PC-9 (cell line): ENCODE measurements at regions not wholly inside any gene's neighbourhood (a gene's known extent, or its start where the extent isn't known, plus 50 kb on each side); places are given as distances from the start of the nearest gene placed in this dataset.

Experiments used
- BruUV-seq: library from RNA; stranded (reverse); fragments of 400-500 nt; replicated peaks from 2 replicates; lab custom pipeline; 2021; lab: Mats Ljungman, UMichigan
- CTCF ChIA-PET: fragments of 300-600 bp; sonication (Branson Sonifier 250); formaldehyde crosslinking; loops from one replicate; lab custom pipeline; 2022; ENCODE audit warnings: antibody characterized with exemption; lab: Charles Lee
- POLR2A ChIA-PET: fragments of 300-600 bp; sonication (Branson Sonifier 250); formaldehyde crosslinking; loops from one replicate; lab custom pipeline; 2022; ENCODE audit warnings: antibody characterized with exemption; ENCODE audit not compliant: unreplicated experiment; lab: Charles Lee
- DNase-seq, 2 experiments: peaks; one replicate each; pipeline versions ENCODE4 v3.0.0 to v3.0.0-alpha.2; 2015 to 2022; ENCODE audit warnings: mixed read lengths in 1 of 2
- H2AFZ ChIP-seq: fragments of 200-600 bp; sonication (generic); 2 replicates; pipeline ENCODE4 v1.8.1; 2017; ENCODE audit warnings: antibody characterized with exemption
- H3F3A ChIP-seq: fragments of 200-600 bp; sonication (generic); 2 replicates; pipeline ENCODE4 v1.8.1; 2017; ENCODE audit warnings: antibody characterized with exemption, mild to moderate bottlenecking, low read depth; ENCODE audit not compliant: insufficient read depth
- H3K27ac ChIP-seq: fragments of 200-600 bp; sonication (generic); 2 replicates; pipeline ENCODE4 v1.6.1; 2016; ENCODE audit warnings: mixed run types
- H3K27me3 ChIP-seq: fragments of 200-600 bp; sonication (generic); 2 replicates; pipeline ENCODE4 v1.6.1; 2016; ENCODE audit warnings: low read depth, mixed run types; ENCODE audit not compliant: insufficient read depth
- H3K36me3 ChIP-seq: fragments of 200-600 bp; sonication (generic); 2 replicates; pipeline ENCODE4 v1.6.1; 2016; ENCODE audit warnings: low read depth, mixed run types
- H3K4me1 ChIP-seq: fragments of 200-600 bp; sonication (generic); replicated peaks from 2 replicates; pipeline ENCODE4 v1.6.1; 2016; ENCODE audit warnings: mixed run types; ENCODE audit not compliant: insufficient read depth
- H3K4me2 ChIP-seq: fragments of 200-600 bp; sonication (generic); 2 replicates; pipeline ENCODE4 v1.6.1; 2017; ENCODE audit warnings: mixed run types
- H3K4me3 ChIP-seq: fragments of 200-600 bp; sonication (generic); 2 replicates; pipeline ENCODE4 v1.6.1; 2016; ENCODE audit warnings: mixed run types
- H3K79me2 ChIP-seq: fragments of 200-600 bp; sonication (generic); 2 replicates; pipeline ENCODE4 v1.6.1; 2017; ENCODE audit warnings: low read depth, mixed run types
- H3K9me2 ChIP-seq: fragments of 200-600 bp; sonication (generic); 2 replicates; pipeline ENCODE4 v1.8.1; 2017; ENCODE audit warnings: mild to moderate bottlenecking; ENCODE audit not compliant: insufficient read depth
- H3K9me3 ChIP-seq: fragments of 200-600 bp; sonication (generic); 2 replicates; pipeline ENCODE4 v1.8.1; 2016; ENCODE audit warnings: low read depth; ENCODE audit not compliant: insufficient read depth
- H4K20me1 ChIP-seq: fragments of 200-600 bp; sonication (generic); 2 replicates; pipeline ENCODE4 v1.8.1; 2017; ENCODE audit not compliant: insufficient read depth
- EZH2 ChIP-seq: fragments of 200-600 bp; sonication (generic); IDR thresholded peaks from 2 replicates; pipeline ENCODE4 v1.8.0; 2017; ENCODE audit warnings: antibody characterized with exemption, low read depth
- intact Hi-C: fragments of 100-400 bp; cut with micrococcal nuclease; formaldehyde crosslinking; loops from one replicate; pipeline ENCODE4 v1.10.0; 2022; ENCODE audit not compliant: unreplicated experiment
- TF ChIP-seq, protein P1 (sequence below): fragments of 200-600 bp; sonication (generic); conservative IDR thresholded peaks from 2 replicates; pipeline ENCODE4 v1.6.1; 2017; ENCODE audit warnings: mixed run types, antibody characterized with exemption, mild to moderate bottlenecking, moderate library complexity

DNA sequence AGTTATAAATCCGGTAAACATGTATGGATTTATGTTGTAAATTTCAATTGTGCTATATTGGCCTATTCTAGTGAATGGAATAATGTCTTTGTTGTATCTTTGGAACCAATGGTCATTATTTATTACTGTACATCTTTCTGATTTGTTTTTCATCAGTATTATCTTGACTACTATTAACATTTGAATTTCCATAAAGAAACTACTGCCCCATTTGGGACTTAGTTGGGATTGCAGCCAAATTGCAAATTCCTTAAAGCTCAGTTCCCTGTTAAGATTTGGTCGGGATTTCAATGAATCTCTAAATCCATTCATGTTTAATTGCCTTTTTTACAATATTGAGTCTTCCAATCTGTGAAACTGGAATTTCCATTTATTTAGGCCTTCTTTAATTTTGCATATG, 822.4 kb upstream of the CADM2 start:
- DNase-seq = no peak
- POLR2A ChIA-PET = no interaction called here

DNA sequence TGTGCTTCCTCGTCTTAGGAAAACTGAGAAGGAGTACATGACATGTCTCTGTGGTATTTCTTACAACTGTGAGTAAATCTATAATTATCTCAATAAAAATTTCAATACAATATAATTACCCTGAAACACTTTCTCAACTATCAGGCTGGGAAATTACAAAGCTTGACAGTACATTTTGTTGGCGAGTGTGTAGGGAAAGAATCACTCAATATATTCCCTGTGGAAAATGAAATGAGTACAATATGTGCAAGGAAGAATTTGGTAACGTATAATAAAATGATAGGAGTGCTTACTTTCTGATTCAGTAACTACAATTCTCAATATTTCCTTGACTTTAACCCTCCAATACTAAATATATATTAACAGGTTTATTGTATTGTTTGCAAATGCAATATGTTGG, 818.2 kb upstream of the CADM2 start:
- Histone ChIP-seq H3K4me2 (no peak overlapping the region), H3F3A (no peaks in the 10 kb centered on the region), H4K20me1 (no peaks in the 10 kb centered on the region), H3K79me2 (no peaks in the 10 kb centered on the region), H3K4me3 (no peak overlapping the region), H3K27ac (no peak overlapping the region), H2AFZ (no peak overlapping the region), H3K27me3 (no peaks in the 10 kb centered on the region), H3K9me3 (no peaks in the 10 kb centered on the region), H3K36me3 (no peaks in the 10 kb centered on the region), H3K4me1 (no peaks in the 10 kb centered on the region), H3K9me2 (no peaks in the 10 kb centered on the region)
- no TSS peak for BruUV-seq
- ChIA-PET POLR2A (no interaction called here), CTCF (no interaction called here)
- no peak for DNase-seq
- TF ChIP-seq, protein P1, sequence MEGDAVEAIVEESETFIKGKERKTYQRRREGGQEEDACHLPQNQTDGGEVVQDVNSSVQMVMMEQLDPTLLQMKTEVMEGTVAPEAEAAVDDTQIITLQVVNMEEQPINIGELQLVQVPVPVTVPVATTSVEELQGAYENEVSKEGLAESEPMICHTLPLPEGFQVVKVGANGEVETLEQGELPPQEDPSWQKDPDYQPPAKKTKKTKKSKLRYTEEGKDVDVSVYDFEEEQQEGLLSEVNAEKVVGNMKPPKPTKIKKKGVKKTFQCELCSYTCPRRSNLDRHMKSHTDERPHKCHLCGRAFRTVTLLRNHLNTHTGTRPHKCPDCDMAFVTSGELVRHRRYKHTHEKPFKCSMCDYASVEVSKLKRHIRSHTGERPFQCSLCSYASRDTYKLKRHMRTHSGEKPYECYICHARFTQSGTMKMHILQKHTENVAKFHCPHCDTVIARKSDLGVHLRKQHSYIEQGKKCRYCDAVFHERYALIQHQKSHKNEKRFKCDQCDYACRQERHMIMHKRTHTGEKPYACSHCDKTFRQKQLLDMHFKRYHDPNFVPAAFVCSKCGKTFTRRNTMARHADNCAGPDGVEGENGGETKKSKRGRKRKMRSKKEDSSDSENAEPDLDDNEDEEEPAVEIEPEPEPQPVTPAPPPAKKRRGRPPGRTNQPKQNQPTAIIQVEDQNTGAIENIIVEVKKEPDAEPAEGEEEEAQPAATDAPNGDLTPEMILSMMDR = no peak
- TF ChIP-seq EZH2 = no peak
- intact Hi-C loops = no loop called here

More for the DNA sequence above, 822.4 kb upstream of the CADM2 start:
- H3K9me3 ChIP-seq = no peaks in the 10 kb centered on the region
- H3K9me2 ChIP-seq = no peaks in the 10 kb centered on the region
- no peak overlapping the region for H3K27ac ChIP-seq
- H3K4me3 ChIP-seq = no peak overlapping the region
- no peaks in the 10 kb centered on the region for H4K20me1 ChIP-seq
- H3F3A ChIP-seq = no peaks in the 10 kb centered on the region
- intact Hi-C loops = no loop called here
- CTCF ChIA-PET = no interaction called here
- no peak overlapping the region for H2AFZ ChIP-seq
- no peaks in the 10 kb centered on the region for H3K27me3 ChIP-seq
- TF ChIP-seq EZH2 = no peak
- TF ChIP-seq, protein P1 = peak; percentile 26; the same call in 1 of the 2 replicates
- H3K4me1 ChIP-seq = no peaks in the 10 kb centered on the region
- no TSS peak for BruUV-seq
- no peaks in the 10 kb centered on the region for H3K79me2 ChIP-seq
- H3K4me2 ChIP-seq = no peak overlapping the region
- H3K36me3 ChIP-seq = no peaks in the 10 kb centered on the region

DNA sequence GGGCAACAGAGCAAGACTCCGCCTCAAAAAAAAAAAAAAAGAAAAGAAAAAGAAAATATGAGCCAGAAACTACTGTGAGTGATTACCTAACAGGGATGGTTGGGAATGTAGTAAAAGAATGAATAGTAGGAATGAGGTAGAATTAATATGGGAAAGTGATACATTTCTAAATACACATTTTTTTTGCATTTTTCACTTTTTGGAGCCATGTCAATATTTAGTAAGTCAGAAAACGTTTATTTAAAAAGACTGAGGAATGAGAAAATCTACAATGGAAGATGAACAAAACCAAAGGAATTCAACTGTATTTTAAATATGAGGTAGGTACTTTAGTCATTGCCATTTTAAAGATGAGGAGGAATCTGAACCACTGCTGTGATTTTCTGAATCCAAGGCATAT, 817.2 kb upstream of the CADM2 start:
- Histone ChIP-seq H3K27me3 (no peaks in the 10 kb centered on the region), H4K20me1 (no peaks in the 10 kb centered on the region), H3F3A (no peaks in the 10 kb centered on the region), H3K4me3 (no peak overlapping the region), H3K27ac (no peak overlapping the region), H3K4me2 (no peak overlapping the region), H3K9me2 (no peaks in the 10 kb centered on the region), H3K79me2 (no peaks in the 10 kb centered on the region), H3K36me3 (no peaks in the 10 kb centered on the region), H2AFZ (no peak overlapping the region), H3K9me3 (no peaks in the 10 kb centered on the region), H3K4me1 (no peaks in the 10 kb centered on the region)
- ChIA-PET POLR2A (no interaction called here), CTCF (no interaction called here)
- intact Hi-C loops = no loop called here
- BruUV-seq = no TSS peak
- DNase-seq = no peak
- no peak for TF ChIP-seq EZH2
- TF ChIP-seq, protein P1 = no peak
